H9 (cell line): ENCODE measurements at regions not wholly inside any gene's neighbourhood (a gene's known extent, or its start where the extent isn't known, plus 50 kb on each side); places are given as distances from the start of the nearest gene placed in this dataset.

ENCODE experiments used
- DNase-seq: peaks from one replicate; pipeline ENCODE4 v3.0.0-alpha.2; 2017
- H2AFZ ChIP-seq: one replicate; pipeline ENCODE4 v1.6.1; 2013; ENCODE audit warnings: mild to moderate bottlenecking, low read length, control low read depth, moderate library complexity
- H2AK5ac ChIP-seq: 2 replicates; pipeline ENCODE4 v1.6.1; 2013; ENCODE audit warnings: low read length, control low read depth, mixed read lengths; ENCODE audit not compliant: insufficient read length
- H2BK120ac ChIP-seq: one replicate; pipeline ENCODE4 v1.6.1; 2013; ENCODE audit warnings: low read depth, mild to moderate bottlenecking, low read length, control low read depth, inconsistent platforms; ENCODE audit not compliant: poor library complexity, severe bottlenecking
- H2BK12ac ChIP-seq: 2 replicates; pipeline ENCODE4 v1.6.1; 2013; ENCODE audit warnings: low read length, control low read depth, mixed read lengths, low read depth; ENCODE audit not compliant: insufficient read length
- H2BK15ac ChIP-seq: 2 replicates; pipeline ENCODE4 v1.6.1; 2013; ENCODE audit warnings: low read depth, low read length, control low read depth
- H2BK20ac ChIP-seq: one replicate; pipeline ENCODE4 v1.6.1; 2013; ENCODE audit warnings: low read depth, mild to moderate bottlenecking, low read length, control low read depth, inconsistent platforms; ENCODE audit not compliant: poor library complexity, severe bottlenecking
- H2BK5ac ChIP-seq: 2 replicates; pipeline ENCODE4 v1.6.1; 2013; ENCODE audit warnings: low read length, control low read depth, mixed read lengths; ENCODE audit not compliant: insufficient read length
- H3K14ac ChIP-seq: 2 replicates; pipeline ENCODE4 v1.6.1; 2013; ENCODE audit warnings: low read length, control low read depth; ENCODE audit not compliant: insufficient read depth
- H3K18ac ChIP-seq: 2 replicates; pipeline ENCODE4 v1.6.1; 2013; ENCODE audit warnings: low read depth, mild to moderate bottlenecking, mixed read lengths, low read length, control low read depth; ENCODE audit not compliant: insufficient read length
- H3K23ac ChIP-seq: 2 replicates; pipeline ENCODE4 v1.6.1; 2013; ENCODE audit warnings: low read length, control low read depth, mixed read lengths, low read depth; ENCODE audit not compliant: insufficient read length
- H3K23me2 ChIP-seq: 2 replicates; pipeline ENCODE4 v1.6.1; 2013; ENCODE audit warnings: low read depth, mild to moderate bottlenecking, mixed read lengths, low read length, control low read depth; ENCODE audit not compliant: insufficient read length, poor library complexity, severe bottlenecking
- H3K27ac ChIP-seq: 2 replicates; pipeline ENCODE4 v1.5.1; 2013; ENCODE audit warnings: low read length, control low read depth, mixed read lengths, low read depth; ENCODE audit not compliant: insufficient read length
- H3K27me3 ChIP-seq: 2 replicates; pipeline ENCODE4 v1.6.1; 2013; ENCODE audit warnings: low read length, control low read depth, inconsistent platforms; ENCODE audit not compliant: insufficient read depth
- H3K4ac ChIP-seq: 2 replicates; pipeline ENCODE4 v1.6.1; 2013; ENCODE audit warnings: low read depth, mild to moderate bottlenecking, control low read depth, inconsistent platforms, low read length, moderate library complexity
- H3K4me1 ChIP-seq: 2 replicates; pipeline ENCODE4 v1.6.1; 2013; ENCODE audit warnings: low read length, control low read depth, inconsistent platforms; ENCODE audit not compliant: insufficient read depth
- H3K4me2 ChIP-seq: 2 replicates; pipeline ENCODE4 v1.6.1; 2013; ENCODE audit warnings: low read length, control low read depth, mixed read lengths; ENCODE audit not compliant: insufficient read length, insufficient read depth
- H3K56ac ChIP-seq: 2 replicates; pipeline ENCODE4 v1.6.1; 2013; ENCODE audit warnings: low read depth, mild to moderate bottlenecking, mixed read lengths, low read length, control low read depth; ENCODE audit not compliant: insufficient read length
- H3K79me1 ChIP-seq: 2 replicates; pipeline ENCODE4 v1.6.1; 2013; ENCODE audit warnings: low read depth, mild to moderate bottlenecking, moderate library complexity, low read length, control low read depth, inconsistent platforms; ENCODE audit not compliant: insufficient read depth, poor library complexity, severe bottlenecking
- H3K79me2 ChIP-seq: 2 replicates; pipeline ENCODE4 v1.6.1; 2013; ENCODE audit warnings: low read length, control low read depth, inconsistent platforms; ENCODE audit not compliant: insufficient read depth
- H3K9ac ChIP-seq: 2 replicates; pipeline ENCODE4 v1.6.1; 2013; ENCODE audit warnings: low read length, control low read depth, mixed read lengths; ENCODE audit not compliant: insufficient read length; ENCODE audit errors: extremely low read depth
- H3K9me3 ChIP-seq: one replicate; pipeline ENCODE4 v1.6.1; 2013; ENCODE audit warnings: low read depth, low read length, inconsistent platforms; ENCODE audit not compliant: control insufficient read depth
- H3T11ph ChIP-seq: one replicate; pipeline ENCODE4 v1.6.1; 2013; ENCODE audit warnings: mild to moderate bottlenecking, low read length, control low read depth, inconsistent platforms
- H4K20me1 ChIP-seq: one replicate; pipeline ENCODE4 v1.6.1; 2013; ENCODE audit not compliant: control insufficient read depth, insufficient read length, insufficient read depth
- H4K5ac ChIP-seq: 2 replicates; pipeline ENCODE4 v1.6.1; 2013; ENCODE audit warnings: low read depth, mild to moderate bottlenecking, mixed read lengths, low read length, control low read depth; ENCODE audit not compliant: insufficient read length
- H4K8ac ChIP-seq: replicated peaks from 2 replicates; pipeline ENCODE4 v1.6.1; 2013; ENCODE audit warnings: low read length, control low read depth, mixed read lengths, low read depth; ENCODE audit not compliant: insufficient read length
- H4K91ac ChIP-seq: 2 replicates; pipeline ENCODE4 v1.6.1; 2013; ENCODE audit warnings: low read depth, mild to moderate bottlenecking, moderate library complexity, mixed read lengths, low read length, control low read depth; ENCODE audit not compliant: insufficient read length
- H3K27ac Mint-ChIP-seq, 3 experiments: 2 replicates in 2 of 3; 3 replicates in 1 of 3; pipeline ENCODE4 v1.8.0; 2020 to 2021; ENCODE audit warnings: mixed read lengths in 3 of 3, mild to moderate bottlenecking in 1 of 3, moderate library complexity in 1 of 3
- H3K27me3 Mint-ChIP-seq: 2 replicates; pipeline ENCODE4 v1.8.0; 2021; ENCODE audit warnings: low read depth, mild to moderate bottlenecking, moderate library complexity, mixed read lengths
- H3K36me3 Mint-ChIP-seq, 3 experiments: 2 replicates in 2 of 3; 3 replicates in 1 of 3; pipeline ENCODE4 v1.8.0; 2020 to 2021; ENCODE audit warnings: low read depth in 3 of 3, mixed read lengths in 3 of 3; ENCODE audit not compliant: insufficient read depth in 1 of 3
- H3K4me1 Mint-ChIP-seq, 2 experiments: 2 replicates each; pipeline ENCODE4 v1.8.0; 2020; ENCODE audit warnings: mixed read lengths in 2 of 2
- H3K4me3 Mint-ChIP-seq, 2 experiments: 2 replicates in 1 of 2; 3 replicates in 1 of 2; pipeline ENCODE4 v1.8.0; 2020 to 2021; ENCODE audit warnings: mild to moderate bottlenecking in 2 of 2, mixed read lengths in 2 of 2, moderate library complexity in 1 of 2
- H3K9me3 Mint-ChIP-seq, 2 experiments: 2 replicates in 1 of 2; 3 replicates in 1 of 2; pipeline ENCODE4 v1.8.0; 2020; ENCODE audit warnings: mild to moderate bottlenecking in 2 of 2, mixed read lengths in 2 of 2, moderate library complexity in 1 of 2
- CTCF ChIP-seq: fragments of 200-600 bp; sonication (generic); conservative IDR thresholded peaks from 3 replicates; pipeline ENCODE4 v1.8.0; 2021; ENCODE audit warnings: antibody characterized with exemption, mild to moderate bottlenecking
- WGBS: extraction: QIAGEN DNeasy Blood & Tissue Kit; methylation state at CpG from one replicate; pipeline ENCODE4 v1.1.7; 2013; ENCODE audit warnings: missing lambda C conversion rate, low lambda C conversion rate, mixed read lengths; ENCODE audit not compliant: insufficient read length; ENCODE audit errors: extremely low coverage; 5-methylcytosine and 5-hydroxymethylcytosine counted together

- H3K4me1 ChIP-seq = no peaks in the 10 kb centered on the region
- DNase-seq = no peak
- no peak overlapping the region for H2BK20ac ChIP-seq
- H3K14ac ChIP-seq = no peak overlapping the region
- no peak overlapping the region for H3K4me2 ChIP-seq
- Mint-ChIP-seq H3K36me3 (peaks cover 0 to 2% (median 0%) of the 10 kb centered on the region in 3 experiments; a peak in 3 of 7 replicates), H3K27ac (no peak overlapping the region), H3K27me3 (no peaks in the 10 kb centered on the region), H3K4me1 (no peaks in the 10 kb centered on the region), H3K4me3 (no peak overlapping the region), H3K9me3 (peaks cover 3% of the 10 kb centered on the region in 2 experiments; a peak in 2 of 5 replicates)
- H3K23ac ChIP-seq = no peak overlapping the region
- H3K23me2 ChIP-seq = no peaks in the 10 kb centered on the region
- H4K20me1 ChIP-seq = no peaks in the 10 kb centered on the region
- H3K9me3 ChIP-seq = no peaks in the 10 kb centered on the region
- TF ChIP-seq CTCF = peak; percentile 35; the same call in 2 of the 3 replicates
- H2BK120ac ChIP-seq = no peak overlapping the region
- no peak overlapping the region for H2BK15ac ChIP-seq
- no peak overlapping the region for H3K18ac ChIP-seq
- no peak overlapping the region for H3K56ac ChIP-seq
- no peak overlapping the region for H2BK12ac ChIP-seq
- H3T11ph ChIP-seq = no peak overlapping the region
- no peak overlapping the region for H4K91ac ChIP-seq
- no peak overlapping the region for H2BK5ac ChIP-seq
- H3K27me3 ChIP-seq = no peaks in the 10 kb centered on the region
- no peaks in the 10 kb centered on the region for H3K79me2 ChIP-seq
- no peak overlapping the region for H2AFZ ChIP-seq
- WGBS = no CpG with 5 or more reads among the region's 4 CpGs
- H3K4ac ChIP-seq = no peak overlapping the region
- H3K79me1 ChIP-seq = no peaks in the 10 kb centered on the region
- H2AK5ac ChIP-seq = no peak overlapping the region
- H4K8ac ChIP-seq = no peak overlapping the region
- no peak overlapping the region for H4K5ac ChIP-seq
- H3K27ac ChIP-seq = no peak overlapping the region
- no peak overlapping the region for H3K9ac ChIP-seq
Measured at GRCh38 chr9:79431019-79431679, 140.6 kb upstream of the TLE4 start.
